H9 (cell line): ENCODE measurements at regions not wholly inside any gene's neighbourhood (a gene's known extent, or its start where the extent isn't known, plus 50 kb on each side); places are given as distances from the start of the nearest gene placed in this dataset.

Source experiments
- DNase-seq: peaks from one replicate; pipeline ENCODE4 v3.0.0-alpha.2; 2017
- H2AFZ ChIP-seq: one replicate; pipeline ENCODE4 v1.6.1; 2013; ENCODE audit warnings: mild to moderate bottlenecking, low read length, control low read depth, moderate library complexity
- H2AK5ac ChIP-seq: 2 replicates; pipeline ENCODE4 v1.6.1; 2013; ENCODE audit warnings: low read length, control low read depth, mixed read lengths; ENCODE audit not compliant: insufficient read length
- H2BK120ac ChIP-seq: one replicate; pipeline ENCODE4 v1.6.1; 2013; ENCODE audit warnings: low read depth, mild to moderate bottlenecking, low read length, control low read depth, inconsistent platforms; ENCODE audit not compliant: poor library complexity, severe bottlenecking
- H2BK12ac ChIP-seq: 2 replicates; pipeline ENCODE4 v1.6.1; 2013; ENCODE audit warnings: low read length, control low read depth, mixed read lengths, low read depth; ENCODE audit not compliant: insufficient read length
- H2BK15ac ChIP-seq: 2 replicates; pipeline ENCODE4 v1.6.1; 2013; ENCODE audit warnings: low read depth, low read length, control low read depth
- H2BK20ac ChIP-seq: one replicate; pipeline ENCODE4 v1.6.1; 2013; ENCODE audit warnings: low read depth, mild to moderate bottlenecking, low read length, control low read depth, inconsistent platforms; ENCODE audit not compliant: poor library complexity, severe bottlenecking
- H2BK5ac ChIP-seq: 2 replicates; pipeline ENCODE4 v1.6.1; 2013; ENCODE audit warnings: low read length, control low read depth, mixed read lengths; ENCODE audit not compliant: insufficient read length
- H3K14ac ChIP-seq: 2 replicates; pipeline ENCODE4 v1.6.1; 2013; ENCODE audit warnings: low read length, control low read depth; ENCODE audit not compliant: insufficient read depth
- H3K18ac ChIP-seq: 2 replicates; pipeline ENCODE4 v1.6.1; 2013; ENCODE audit warnings: low read depth, mild to moderate bottlenecking, mixed read lengths, low read length, control low read depth; ENCODE audit not compliant: insufficient read length
- H3K23ac ChIP-seq: 2 replicates; pipeline ENCODE4 v1.6.1; 2013; ENCODE audit warnings: low read length, control low read depth, mixed read lengths, low read depth; ENCODE audit not compliant: insufficient read length
- H3K23me2 ChIP-seq: 2 replicates; pipeline ENCODE4 v1.6.1; 2013; ENCODE audit warnings: low read depth, mild to moderate bottlenecking, mixed read lengths, low read length, control low read depth; ENCODE audit not compliant: insufficient read length, poor library complexity, severe bottlenecking
- H3K27ac ChIP-seq: 2 replicates; pipeline ENCODE4 v1.5.1; 2013; ENCODE audit warnings: low read length, control low read depth, mixed read lengths, low read depth; ENCODE audit not compliant: insufficient read length
- H3K27me3 ChIP-seq: 2 replicates; pipeline ENCODE4 v1.6.1; 2013; ENCODE audit warnings: low read length, control low read depth, inconsistent platforms; ENCODE audit not compliant: insufficient read depth
- H3K4ac ChIP-seq: 2 replicates; pipeline ENCODE4 v1.6.1; 2013; ENCODE audit warnings: low read depth, mild to moderate bottlenecking, control low read depth, inconsistent platforms, low read length, moderate library complexity
- H3K4me1 ChIP-seq: 2 replicates; pipeline ENCODE4 v1.6.1; 2013; ENCODE audit warnings: low read length, control low read depth, inconsistent platforms; ENCODE audit not compliant: insufficient read depth
- H3K4me2 ChIP-seq: 2 replicates; pipeline ENCODE4 v1.6.1; 2013; ENCODE audit warnings: low read length, control low read depth, mixed read lengths; ENCODE audit not compliant: insufficient read length, insufficient read depth
- H3K56ac ChIP-seq: 2 replicates; pipeline ENCODE4 v1.6.1; 2013; ENCODE audit warnings: low read depth, mild to moderate bottlenecking, mixed read lengths, low read length, control low read depth; ENCODE audit not compliant: insufficient read length
- H3K79me1 ChIP-seq: 2 replicates; pipeline ENCODE4 v1.6.1; 2013; ENCODE audit warnings: low read depth, mild to moderate bottlenecking, moderate library complexity, low read length, control low read depth, inconsistent platforms; ENCODE audit not compliant: insufficient read depth, poor library complexity, severe bottlenecking
- H3K79me2 ChIP-seq: 2 replicates; pipeline ENCODE4 v1.6.1; 2013; ENCODE audit warnings: low read length, control low read depth, inconsistent platforms; ENCODE audit not compliant: insufficient read depth
- H3K9ac ChIP-seq: 2 replicates; pipeline ENCODE4 v1.6.1; 2013; ENCODE audit warnings: low read length, control low read depth, mixed read lengths; ENCODE audit not compliant: insufficient read length; ENCODE audit errors: extremely low read depth
- H3K9me3 ChIP-seq: one replicate; pipeline ENCODE4 v1.6.1; 2013; ENCODE audit warnings: low read depth, low read length, inconsistent platforms; ENCODE audit not compliant: control insufficient read depth
- H3T11ph ChIP-seq: one replicate; pipeline ENCODE4 v1.6.1; 2013; ENCODE audit warnings: mild to moderate bottlenecking, low read length, control low read depth, inconsistent platforms
- H4K20me1 ChIP-seq: one replicate; pipeline ENCODE4 v1.6.1; 2013; ENCODE audit not compliant: control insufficient read depth, insufficient read length, insufficient read depth
- H4K5ac ChIP-seq: 2 replicates; pipeline ENCODE4 v1.6.1; 2013; ENCODE audit warnings: low read depth, mild to moderate bottlenecking, mixed read lengths, low read length, control low read depth; ENCODE audit not compliant: insufficient read length
- H4K8ac ChIP-seq: replicated peaks from 2 replicates; pipeline ENCODE4 v1.6.1; 2013; ENCODE audit warnings: low read length, control low read depth, mixed read lengths, low read depth; ENCODE audit not compliant: insufficient read length
- H4K91ac ChIP-seq: 2 replicates; pipeline ENCODE4 v1.6.1; 2013; ENCODE audit warnings: low read depth, mild to moderate bottlenecking, moderate library complexity, mixed read lengths, low read length, control low read depth; ENCODE audit not compliant: insufficient read length
- H3K27ac Mint-ChIP-seq, 3 experiments: 2 replicates in 2 of 3; 3 replicates in 1 of 3; pipeline ENCODE4 v1.8.0; 2020 to 2021; ENCODE audit warnings: mixed read lengths in 3 of 3, mild to moderate bottlenecking in 1 of 3, moderate library complexity in 1 of 3
- H3K27me3 Mint-ChIP-seq: 2 replicates; pipeline ENCODE4 v1.8.0; 2021; ENCODE audit warnings: low read depth, mild to moderate bottlenecking, moderate library complexity, mixed read lengths
- H3K36me3 Mint-ChIP-seq, 3 experiments: 2 replicates in 2 of 3; 3 replicates in 1 of 3; pipeline ENCODE4 v1.8.0; 2020 to 2021; ENCODE audit warnings: low read depth in 3 of 3, mixed read lengths in 3 of 3; ENCODE audit not compliant: insufficient read depth in 1 of 3
- H3K4me1 Mint-ChIP-seq, 2 experiments: 2 replicates each; pipeline ENCODE4 v1.8.0; 2020; ENCODE audit warnings: mixed read lengths in 2 of 2
- H3K4me3 Mint-ChIP-seq, 2 experiments: 2 replicates in 1 of 2; 3 replicates in 1 of 2; pipeline ENCODE4 v1.8.0; 2020 to 2021; ENCODE audit warnings: mild to moderate bottlenecking in 2 of 2, mixed read lengths in 2 of 2, moderate library complexity in 1 of 2
- H3K9me3 Mint-ChIP-seq, 2 experiments: 2 replicates in 1 of 2; 3 replicates in 1 of 2; pipeline ENCODE4 v1.8.0; 2020; ENCODE audit warnings: mild to moderate bottlenecking in 2 of 2, mixed read lengths in 2 of 2, moderate library complexity in 1 of 2
- CTCF ChIP-seq: fragments of 200-600 bp; sonication (generic); conservative IDR thresholded peaks from 3 replicates; pipeline ENCODE4 v1.8.0; 2021; ENCODE audit warnings: antibody characterized with exemption, mild to moderate bottlenecking
- WGBS: extraction: QIAGEN DNeasy Blood & Tissue Kit; methylation state at CpG from one replicate; pipeline ENCODE4 v1.1.7; 2013; ENCODE audit warnings: missing lambda C conversion rate, low lambda C conversion rate, mixed read lengths; ENCODE audit not compliant: insufficient read length; ENCODE audit errors: extremely low coverage; 5-methylcytosine and 5-hydroxymethylcytosine counted together

- Mint-ChIP-seq H3K27me3 (no peaks in the 10 kb centered on the region), H3K4me3 (no peak overlapping the region), H3K9me3 (no peaks in the 10 kb centered on the region), H3K27ac (no peak overlapping the region), H3K4me1 (peaks cover 10 to 11% of the 10 kb centered on the region in 2 experiments), H3K36me3 (no peaks in the 10 kb centered on the region)
- H3K23ac ChIP-seq = no peak overlapping the region
- H3K4me2 ChIP-seq = no peak overlapping the region
- H3T11ph ChIP-seq = no peak overlapping the region
- no peak overlapping the region for H3K27ac ChIP-seq
- no peaks in the 10 kb centered on the region for H3K27me3 ChIP-seq
- no peak overlapping the region for H2AFZ ChIP-seq
- no peak overlapping the region for H2AK5ac ChIP-seq
- H3K79me1 ChIP-seq = no peaks in the 10 kb centered on the region
- no peak overlapping the region for H4K5ac ChIP-seq
- no peak overlapping the region for H3K4ac ChIP-seq
- peak; percentile 52 for TF ChIP-seq CTCF
- H3K79me2 ChIP-seq = no peaks in the 10 kb centered on the region
- H3K4me1 ChIP-seq = no peaks in the 10 kb centered on the region
- H3K18ac ChIP-seq = no peak overlapping the region
- H2BK20ac ChIP-seq = no peak overlapping the region
- H2BK12ac ChIP-seq = no peak overlapping the region
- no peak overlapping the region for H2BK120ac ChIP-seq
- H4K91ac ChIP-seq = no peak overlapping the region
- H2BK5ac ChIP-seq = no peak overlapping the region
- H3K9me3 ChIP-seq = no peaks in the 10 kb centered on the region
- H4K20me1 ChIP-seq = no peaks in the 10 kb centered on the region
- no peak overlapping the region for H3K9ac ChIP-seq
- no peak overlapping the region for H3K14ac ChIP-seq
- no peak overlapping the region for H4K8ac ChIP-seq
- H3K23me2 ChIP-seq = no peaks in the 10 kb centered on the region
- H3K56ac ChIP-seq = no peak overlapping the region
- WGBS = no CpG with 5 or more reads among the region's 3 CpGs
- H2BK15ac ChIP-seq = no peak overlapping the region
- peak; percentile 33 for DNase-seq
These were observed 200.3 kb downstream of the CYLD start for GRCh38 chr16:50942143-50942542.
